HG02678 (cell line): ENCODE measurements at regions not wholly inside any gene's neighbourhood (a gene's known extent, or its start where the extent isn't known, plus 50 kb on each side); places are given as distances from the start of the nearest gene placed in this dataset.
"Not testable (repeated sequence)": the region's sequence is repeated elsewhere in the genome, so short reads cannot be mapped to it uniquely, and the experiment has no call there.

Experiments
- ATAC-seq: cut with Tn5 transposase; IDR thresholded peaks from one replicate; pipeline ENCODE4 v1.9.1; 2021; ENCODE audit warnings: mild to moderate bottlenecking, moderate library complexity; ENCODE audit not compliant: unreplicated experiment

DNA sequence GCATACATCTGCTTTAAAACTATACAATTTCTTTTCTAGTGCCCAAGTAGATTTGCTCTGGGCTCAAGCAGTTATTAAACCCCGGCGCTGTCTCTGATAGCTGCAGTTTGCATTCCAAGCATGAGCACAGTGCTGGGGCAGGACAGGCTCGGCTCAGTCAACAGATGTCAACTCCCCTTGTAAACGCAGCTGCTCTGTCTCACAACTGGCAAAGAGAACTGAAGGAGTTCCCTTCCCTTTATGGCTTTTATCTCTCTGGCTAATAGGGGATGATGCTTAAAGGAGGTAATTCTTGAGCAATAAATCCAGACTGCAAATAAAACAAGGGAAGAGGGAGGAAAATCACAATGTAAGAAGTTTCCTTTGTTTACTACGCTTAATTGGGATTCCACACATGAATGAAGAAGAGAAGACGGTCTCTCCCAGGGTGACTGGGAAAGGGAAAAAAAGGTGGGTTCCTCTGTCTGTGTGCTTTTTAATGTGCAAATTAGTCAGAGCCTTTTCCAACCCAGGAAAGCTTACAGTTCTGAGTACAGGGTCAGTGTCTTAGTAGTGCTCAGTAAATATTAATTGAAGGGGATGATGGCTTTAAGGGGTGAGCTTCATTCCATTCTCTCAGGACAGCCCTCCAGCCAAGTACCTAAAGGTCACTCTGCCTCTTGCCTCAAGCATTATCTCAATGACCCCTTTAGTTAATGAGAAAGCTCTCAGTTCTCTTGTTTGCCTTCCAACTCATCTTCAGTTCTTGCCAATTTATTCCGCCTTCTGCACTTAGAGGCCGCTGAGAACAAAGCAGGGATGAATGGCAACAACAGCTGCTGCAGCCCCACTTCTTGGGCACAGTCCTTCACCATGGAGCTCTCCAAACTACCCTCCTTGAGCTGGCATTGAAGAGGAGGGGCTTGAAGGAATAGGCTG lies 155.7 kb upstream of the JADE1 start:
- no peak for ATAC-seq

DNA sequence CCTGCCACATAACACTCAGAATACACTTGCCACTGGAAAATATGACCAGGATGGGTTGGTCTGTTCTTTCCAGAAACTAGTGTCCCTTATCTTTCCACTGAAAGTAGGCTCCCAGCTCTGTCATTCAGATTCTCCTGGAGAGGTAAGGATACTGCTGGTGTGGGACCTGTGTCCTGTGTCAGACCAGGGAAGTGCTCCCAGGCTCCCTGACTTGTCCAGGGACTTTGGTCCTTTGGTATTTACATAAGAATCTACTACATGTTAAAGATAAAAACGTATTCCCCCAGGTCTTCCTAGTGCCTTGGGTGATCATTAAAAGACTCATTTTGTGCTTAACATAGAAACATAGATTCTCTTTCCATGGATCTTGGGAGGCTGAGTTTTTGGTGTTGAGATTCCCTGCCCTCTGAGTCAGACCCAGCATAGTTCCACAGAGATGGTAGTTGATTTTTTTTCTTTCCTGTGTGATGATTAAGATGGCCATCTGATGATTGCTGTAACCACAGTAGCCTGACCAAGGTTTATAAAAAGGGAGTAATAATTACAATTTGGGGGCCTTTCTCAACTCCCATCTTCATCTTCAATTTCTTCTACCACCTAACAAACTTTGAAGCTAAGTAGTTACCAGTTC lies 159.8 kb upstream of the JADE1 start:
- no peak for ATAC-seq

DNA sequence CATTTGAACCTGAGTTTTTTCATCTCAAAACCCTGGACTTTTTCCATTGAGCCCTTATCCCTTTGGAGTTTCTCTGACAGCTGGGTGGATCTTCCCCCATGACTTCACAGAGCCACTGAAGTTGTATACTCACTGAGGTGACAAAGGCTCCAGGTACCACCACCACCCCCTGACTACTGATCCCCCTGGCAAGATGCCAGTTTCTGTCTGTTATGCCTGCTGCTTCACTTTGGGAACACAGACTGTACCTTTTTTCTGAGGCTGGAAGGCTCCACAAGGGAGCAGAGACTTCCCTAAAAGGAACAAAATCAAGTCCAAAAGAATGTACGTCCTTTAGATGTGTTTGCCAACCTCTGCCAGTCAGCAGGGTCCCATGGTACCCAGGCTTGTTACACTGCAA lies 160.3 kb upstream of the JADE1 start:
- ATAC-seq, result no peak

DNA sequence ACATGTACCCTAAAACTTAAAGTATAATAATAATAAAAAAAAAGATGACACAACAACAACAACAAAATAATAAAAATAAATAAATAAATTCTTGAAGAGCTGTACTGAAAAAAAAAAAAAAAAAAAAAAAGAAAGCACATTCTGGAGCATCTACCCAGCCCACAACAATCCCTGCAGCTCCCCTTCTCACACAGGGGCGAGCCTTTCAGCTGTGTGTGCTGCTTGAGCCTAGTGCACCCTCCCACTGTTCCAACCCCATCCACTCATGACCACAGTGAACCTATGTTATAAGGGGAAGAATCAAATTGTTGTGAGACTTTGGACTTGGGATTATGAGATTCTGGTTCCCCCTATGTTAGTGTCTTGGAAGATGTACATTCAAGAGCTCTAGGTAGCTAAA lies 161.5 kb upstream of the JADE1 start:
- ATAC-seq, result no peak

DNA sequence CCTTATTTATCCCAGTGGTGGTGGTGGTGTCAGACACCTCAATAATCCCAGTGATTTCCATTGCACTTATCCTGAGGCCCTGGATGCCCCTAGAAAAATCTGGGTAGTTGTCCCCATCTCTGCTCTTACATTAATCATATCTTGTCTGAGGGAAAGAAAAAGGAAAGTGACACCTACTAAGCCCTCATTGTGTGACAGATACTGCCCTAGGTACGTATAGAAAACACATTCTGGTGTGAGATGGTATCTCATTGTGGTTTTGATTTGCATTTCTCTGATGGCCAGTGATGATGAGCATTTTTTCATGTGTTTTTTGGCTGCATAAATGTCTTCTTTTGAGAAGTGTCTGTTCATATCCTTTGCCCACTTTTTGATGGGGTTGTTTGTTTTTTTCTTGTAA lies 162.6 kb upstream of the JADE1 start:
- peak; percentile 64 for ATAC-seq

DNA sequence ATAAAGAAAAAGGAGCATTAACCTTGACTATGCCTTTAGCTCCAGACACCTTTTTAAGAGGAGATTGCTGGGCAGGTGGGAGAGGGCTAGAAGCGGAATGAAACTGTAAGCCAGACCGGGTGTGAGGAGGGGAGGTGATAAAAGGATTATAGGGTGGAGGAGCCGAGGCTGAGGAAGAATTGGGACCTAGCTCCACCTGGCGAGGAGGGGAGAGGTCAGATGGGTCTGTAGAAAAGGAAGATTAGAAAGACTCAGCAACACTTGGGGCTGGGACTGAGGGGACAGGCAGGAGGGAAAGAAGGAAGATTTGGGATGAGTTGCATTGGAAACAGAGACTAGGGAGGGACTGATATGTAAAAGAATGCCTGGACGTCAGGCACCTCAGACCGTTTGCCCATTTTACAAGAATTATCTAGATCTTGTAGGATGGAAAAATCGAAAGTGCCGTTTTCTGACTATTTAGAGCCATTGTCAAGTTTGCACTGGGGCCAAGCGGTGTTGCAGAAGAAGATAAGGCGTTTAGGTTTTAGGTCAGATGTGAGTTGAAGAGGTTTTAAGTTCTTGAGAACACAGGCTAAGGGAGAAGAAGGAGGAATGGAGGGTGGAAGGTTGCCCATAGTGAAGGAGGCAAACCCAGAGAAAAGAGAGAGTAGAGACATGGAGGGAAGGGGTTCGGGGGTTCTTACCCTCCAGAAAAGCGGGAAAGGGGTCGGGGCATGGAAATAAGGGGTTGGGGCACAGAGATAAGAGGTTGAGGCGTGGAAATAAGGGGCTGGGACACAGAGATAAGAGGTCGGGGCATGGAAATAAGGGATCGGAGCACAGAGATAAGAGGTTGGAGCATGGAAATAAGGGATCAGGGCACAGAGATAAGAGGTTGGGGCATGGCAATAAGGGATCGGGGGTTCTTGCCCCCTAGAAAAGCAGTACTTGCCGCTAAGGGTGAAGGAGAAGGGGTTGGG lies 164.5 kb upstream of the JADE1 start:
- not testable (repeated sequence) for ATAC-seq

DNA sequence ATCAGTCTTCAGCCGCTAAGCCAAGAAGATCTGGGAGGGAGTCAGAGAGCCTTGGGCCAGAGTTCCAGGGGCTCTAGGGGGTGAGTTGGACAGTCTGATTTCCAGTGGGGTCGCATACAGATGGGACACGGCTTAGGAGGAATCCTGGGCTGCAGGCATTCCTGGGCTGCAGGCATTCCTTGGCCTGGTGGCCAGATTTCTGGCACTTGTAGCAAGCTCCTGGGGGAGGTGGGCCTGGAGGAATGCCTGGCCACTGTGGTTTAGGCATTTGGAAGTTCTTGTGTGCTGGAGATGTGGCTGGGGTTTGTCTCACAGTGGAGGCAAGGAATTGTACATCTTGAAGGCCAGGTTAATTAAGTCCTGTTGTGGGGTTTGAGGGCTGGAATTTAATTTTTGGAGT lies 165.4 kb upstream of the JADE1 start:
- not testable (repeated sequence) for ATAC-seq

DNA sequence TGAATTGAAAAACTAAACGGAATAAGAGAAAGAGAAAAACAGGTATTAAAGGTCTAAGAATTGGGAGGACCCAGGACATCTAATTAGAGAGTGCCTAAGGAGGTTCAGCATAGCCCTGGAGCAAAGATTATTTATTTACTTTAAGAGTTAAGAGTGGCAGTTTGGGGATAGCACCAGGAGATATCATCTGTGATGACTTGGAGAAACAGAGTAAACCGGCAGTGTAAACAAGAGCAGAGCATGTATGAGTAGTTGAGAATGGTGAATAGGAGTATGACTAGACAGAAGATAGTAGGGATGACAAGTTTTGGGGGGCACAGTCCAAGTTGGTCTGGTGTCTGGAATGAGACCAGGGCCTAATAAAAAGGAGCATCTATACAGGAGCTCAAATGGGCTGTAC lies 167.9 kb upstream of the JADE1 start:
- not testable (repeated sequence) for ATAC-seq

DNA sequence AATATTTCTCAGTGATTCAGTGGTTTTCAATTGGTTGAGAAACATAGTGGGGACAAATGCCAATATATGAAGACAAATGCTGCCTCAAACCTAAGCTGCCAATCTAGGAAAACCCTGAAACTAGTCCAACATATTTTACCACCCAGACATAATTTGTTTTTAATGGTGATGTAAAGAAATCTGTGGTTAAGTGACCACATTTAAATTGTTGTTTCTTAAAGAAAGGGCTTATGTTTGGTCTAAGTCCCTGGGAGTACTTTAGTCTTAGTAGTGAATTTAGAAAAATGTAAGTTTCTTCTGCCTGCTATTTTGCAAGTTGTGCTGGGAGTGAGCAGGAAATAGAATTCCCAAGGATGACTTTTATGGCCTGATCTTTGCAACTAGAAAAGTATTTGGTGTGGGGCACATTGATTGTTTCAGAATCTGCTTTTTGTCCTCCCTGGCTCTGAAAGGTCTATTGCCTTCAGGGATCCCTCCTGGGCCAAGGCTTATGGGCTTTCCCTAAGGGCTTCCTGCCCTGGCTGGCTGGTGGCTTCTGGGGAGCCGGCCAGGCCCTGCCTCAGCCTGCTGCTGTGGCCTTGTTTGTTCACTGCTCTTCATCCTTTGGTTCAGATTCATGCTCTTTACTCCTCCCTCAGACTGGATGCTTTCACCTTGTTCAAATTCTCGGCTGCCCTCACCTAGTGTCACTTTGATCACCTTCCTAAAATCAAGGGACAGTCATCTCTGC lies 169.8 kb upstream of the JADE1 start:
- ATAC-seq, result no peak

DNA sequence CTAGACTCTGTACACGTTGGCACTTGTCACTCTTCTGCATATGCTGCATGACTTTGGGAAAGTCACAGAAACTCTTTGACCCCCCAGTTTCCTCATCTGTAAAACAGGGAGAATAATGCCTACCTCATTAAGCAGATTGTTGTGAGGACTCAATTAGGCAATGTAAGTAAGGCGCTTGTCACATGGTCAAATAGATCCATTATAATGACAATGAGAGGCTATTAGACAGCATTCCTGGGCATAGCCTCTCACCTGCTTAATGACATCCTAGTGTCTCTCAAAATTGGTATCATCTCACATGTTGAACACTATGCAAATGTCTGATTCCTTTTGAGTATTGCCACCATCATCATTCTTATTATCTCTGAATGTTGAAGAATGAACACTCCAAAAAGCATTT lies 172.6 kb upstream of the JADE1 start:
- no peak for ATAC-seq

DNA sequence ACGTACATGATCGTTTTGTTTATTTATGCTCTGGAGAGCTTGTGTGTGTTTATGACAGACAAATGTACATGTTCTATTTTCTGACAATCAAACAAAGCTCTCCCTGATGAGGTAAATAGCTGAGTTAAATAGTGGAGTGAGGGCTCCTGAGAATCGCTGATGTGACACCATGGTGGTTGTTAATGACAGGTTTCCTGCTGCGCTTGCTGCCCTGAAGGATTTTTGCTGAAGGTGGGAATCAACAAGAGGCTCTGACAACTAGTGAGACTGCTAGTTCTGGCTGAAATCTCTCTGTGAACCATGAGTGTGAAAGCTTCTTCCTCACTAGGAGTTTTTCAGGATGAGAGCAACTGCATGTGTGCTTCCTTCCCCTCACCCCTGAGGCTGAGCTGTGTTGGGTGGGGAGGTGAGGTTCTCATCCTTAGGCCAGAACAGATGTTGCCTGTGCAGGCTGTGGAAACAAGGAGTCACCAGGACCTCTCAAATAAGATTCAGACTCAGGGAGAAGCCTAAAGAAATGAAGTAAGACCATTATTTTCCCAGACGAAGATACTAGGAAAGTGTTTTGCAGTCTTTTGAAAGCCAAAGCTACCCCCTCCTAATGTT lies 173.4 kb upstream of the JADE1 start:
- no peak for ATAC-seq

DNA sequence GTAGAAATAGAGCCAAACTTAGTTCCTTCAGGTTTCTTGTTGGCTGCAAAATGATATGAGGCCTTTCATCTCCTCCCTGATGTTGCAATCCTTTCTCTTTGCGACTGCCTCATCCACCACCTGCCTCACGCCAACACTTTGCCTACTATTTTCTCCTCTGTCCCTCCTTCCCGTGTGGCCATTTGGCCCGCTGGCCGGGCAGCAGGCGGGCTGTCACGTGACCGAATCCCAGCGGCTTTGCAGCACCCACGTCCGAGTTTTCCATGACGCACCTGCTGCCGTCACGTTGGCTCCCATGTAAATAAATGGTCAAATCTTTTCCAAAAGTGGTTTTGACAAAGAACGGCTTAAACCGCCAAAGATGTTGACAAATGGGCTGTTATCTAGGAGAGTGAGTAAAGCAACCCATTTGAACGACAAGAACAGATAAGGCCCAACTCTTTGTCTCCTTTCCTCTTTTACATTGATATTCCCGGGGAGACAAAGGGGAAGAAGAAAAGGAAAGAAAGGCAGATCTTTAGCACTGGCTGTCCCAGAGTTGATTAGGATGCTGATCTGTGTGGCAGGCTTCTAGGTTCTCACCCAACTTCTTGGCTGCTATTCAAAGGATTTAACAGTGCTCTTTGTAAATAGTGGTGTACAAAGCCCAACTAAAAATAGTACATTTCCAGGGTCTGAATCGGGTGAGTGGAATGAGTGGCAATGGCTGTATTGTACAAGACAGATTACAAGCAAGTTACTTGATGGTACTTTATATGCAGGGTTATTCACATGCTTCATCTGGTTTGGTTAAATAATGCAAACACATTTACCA lies 174.2 kb upstream of the JADE1 start:
- no peak for ATAC-seq

DNA sequence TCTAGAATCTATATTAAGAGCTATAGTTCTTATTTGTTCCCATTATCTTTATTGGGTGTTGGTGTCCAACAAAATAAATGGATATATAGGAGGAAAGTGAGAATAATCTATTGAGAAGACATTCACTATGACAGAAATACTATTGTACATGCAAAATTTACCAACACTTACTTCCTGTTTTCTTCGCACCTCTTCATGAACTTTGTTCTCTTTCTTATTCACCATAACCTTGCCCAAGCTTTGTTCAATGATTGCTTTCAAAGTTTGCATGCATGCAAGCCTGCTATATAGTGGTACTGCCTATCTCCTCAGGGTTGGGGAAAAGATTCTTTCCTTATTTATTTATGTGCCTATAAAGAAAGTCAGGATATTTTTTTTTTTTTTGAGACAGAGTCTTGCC lies 176.4 kb upstream of the JADE1 start:
- no peak for ATAC-seq

DNA sequence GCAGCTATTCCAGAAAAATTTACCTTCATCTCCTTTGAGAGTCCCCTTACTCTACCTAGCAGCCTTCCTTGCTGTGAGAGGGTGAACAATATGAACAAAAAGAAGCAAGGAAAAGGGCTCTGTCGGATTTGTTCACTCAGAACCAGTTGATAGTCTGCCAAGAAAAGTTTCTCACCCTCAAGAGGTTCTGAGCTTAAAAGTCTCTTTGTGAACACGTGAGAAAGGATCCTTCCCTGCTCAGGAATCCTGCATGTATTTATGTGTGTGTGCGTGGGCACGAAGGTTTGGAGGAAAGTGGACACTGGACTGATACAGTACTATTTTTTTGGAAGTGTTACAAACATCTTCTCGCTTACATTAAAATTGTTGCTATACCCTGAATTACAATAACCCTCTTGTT lies 178.6 kb upstream of the JADE1 start:
- no peak for ATAC-seq

DNA sequence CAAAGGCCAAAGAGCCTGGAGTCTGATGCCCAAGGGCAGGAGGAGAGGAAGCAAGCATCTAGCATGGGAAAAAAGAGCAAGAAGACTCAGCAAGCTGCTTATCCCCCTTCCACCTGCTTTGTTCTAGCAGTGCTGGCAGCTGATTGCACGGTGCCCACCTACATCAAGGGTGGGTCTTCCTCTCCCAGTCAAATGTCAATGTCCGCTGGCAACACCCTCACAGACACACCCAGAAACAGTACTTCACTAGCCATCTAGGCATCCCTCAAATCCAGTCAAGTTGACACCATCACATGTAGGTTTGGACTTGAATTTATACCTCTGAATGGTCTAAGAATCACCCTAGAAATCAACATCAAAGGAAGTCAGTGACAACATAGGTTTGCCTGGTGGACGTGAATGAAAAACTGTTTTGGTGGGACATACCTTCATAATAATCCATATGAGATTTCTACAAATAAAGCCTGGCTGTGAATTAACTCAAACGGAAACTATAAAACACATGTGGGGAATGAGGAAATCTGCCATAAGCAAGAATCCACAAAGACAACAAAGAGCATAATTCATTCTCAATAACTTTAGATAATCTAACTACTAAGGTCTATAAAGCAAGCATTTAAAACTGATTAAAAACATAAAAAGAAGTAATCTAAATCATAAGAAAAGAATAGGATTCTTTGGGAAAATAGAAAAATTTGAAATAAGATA lies 185.8 kb upstream of the JADE1 start:
- ATAC-seq, result no peak

DNA sequence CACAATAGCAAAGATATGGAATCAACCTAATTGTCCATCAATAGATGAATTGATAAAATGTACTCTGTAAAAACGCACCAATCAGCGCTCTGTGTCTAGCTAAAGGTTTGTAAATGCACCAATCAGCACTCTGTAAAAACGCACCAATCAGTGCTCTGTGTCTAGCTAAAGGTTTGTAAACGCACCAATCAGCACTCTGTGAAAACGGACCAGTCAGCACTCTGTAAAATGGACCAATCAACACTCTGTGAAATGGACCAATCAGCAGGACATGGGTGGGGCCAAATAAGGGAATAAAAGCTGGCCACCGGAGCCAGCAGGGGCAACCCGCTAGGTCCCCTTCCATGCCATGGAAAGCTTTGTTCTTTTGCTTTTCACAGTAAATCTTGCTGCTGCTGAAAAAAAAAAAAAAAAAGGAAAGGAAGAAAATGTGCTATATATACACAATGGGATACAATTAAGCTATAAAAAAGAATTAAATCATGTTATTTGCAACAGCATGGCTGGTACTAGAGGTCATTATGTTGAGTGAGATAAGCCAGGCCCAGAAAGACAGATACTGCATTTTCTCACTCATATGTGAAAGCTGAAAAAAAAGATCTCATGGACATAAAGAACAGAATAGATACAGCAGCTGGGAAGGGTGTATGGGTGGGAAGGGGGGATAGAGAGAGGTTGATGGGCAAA lies 189.1 kb upstream of the JADE1 start:
- not testable (repeated sequence) for ATAC-seq

DNA sequence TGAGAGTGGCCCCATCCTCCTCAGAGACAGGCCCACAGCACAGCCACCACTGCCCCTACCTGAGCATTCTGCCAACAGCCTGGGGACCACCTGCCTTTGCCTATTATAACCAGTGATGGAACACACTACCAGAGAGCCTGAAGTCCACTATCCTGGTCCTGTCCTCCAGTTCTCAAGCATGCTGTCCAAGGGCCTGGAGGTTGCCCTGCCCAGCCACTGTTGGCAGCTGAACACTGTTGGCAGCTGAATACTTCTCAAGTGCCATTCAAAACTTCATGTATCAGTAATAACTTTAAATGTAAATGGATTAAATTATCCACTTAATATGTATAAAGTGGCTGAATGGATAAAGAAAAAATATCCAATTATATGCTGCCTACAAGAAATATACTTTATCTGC lies 194.3 kb upstream of the JADE1 start:
- no peak for ATAC-seq

DNA sequence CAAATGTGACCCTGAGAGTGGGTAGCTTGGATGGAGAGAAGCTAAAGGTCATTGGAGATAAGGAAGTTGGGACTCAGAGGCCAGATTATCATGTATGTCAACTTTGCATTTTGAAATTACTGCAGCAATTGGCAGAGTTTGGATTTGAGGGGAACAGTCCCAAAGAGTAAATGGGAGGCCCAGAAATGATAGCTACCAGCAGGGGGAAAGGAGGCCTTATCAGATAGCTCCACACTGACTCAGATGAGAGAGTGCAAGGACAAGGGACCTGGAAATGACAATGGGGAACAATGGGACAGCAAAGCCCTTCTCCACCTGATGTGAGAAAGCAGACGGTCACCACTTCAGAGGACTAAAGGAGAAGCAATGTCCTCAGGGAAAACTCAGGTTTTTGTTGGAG lies 201.5 kb upstream of the JADE1 start:
- ATAC-seq, result no peak
